Activated CD4-positive, alpha-beta T cell treated with anti-CD3 and anti-CD28 coated beads, Interleukin-2, amount 10 ng/mL, durations not matched to agents 7 days and 5 days (primary cell): ENCODE measurements at regions not wholly inside any gene's neighbourhood (a gene's known extent, or its start where the extent isn't known, plus 50 kb on each side); places are given as distances from the start of the nearest gene placed in this dataset.

Experiments used
- CTCF ChIA-PET: fragments of 350-600 bp; sonication (Branson Sonifier 250); formaldehyde crosslinking; loops from one replicate; lab custom pipeline; 2021; ENCODE audit warnings: antibody characterized with exemption; lab: Charles Lee
- POLR2A ChIA-PET: fragments of 350-600 bp; sonication (Branson Sonifier 250); formaldehyde crosslinking; loops from one replicate; lab custom pipeline; 2021; ENCODE audit warnings: antibody characterized with exemption; lab: Charles Lee
- DNase-seq: peaks from one replicate; pipeline ENCODE4 v3.0.0-alpha.2; 2020
- H3K27ac Mint-ChIP-seq: one replicate; pipeline ENCODE4 v1.8.0; 2021; ENCODE audit warnings: mild to moderate bottlenecking, moderate library complexity, mixed read lengths
- H3K27me3 Mint-ChIP-seq: one replicate; pipeline ENCODE4 v1.8.0; 2021; ENCODE audit warnings: mixed read lengths
- H3K36me3 Mint-ChIP-seq: one replicate; pipeline ENCODE4 v1.8.0; 2021; ENCODE audit warnings: low read depth, mixed read lengths
- H3K4me1 Mint-ChIP-seq: one replicate; pipeline ENCODE4 v1.8.0; 2021; ENCODE audit warnings: mixed read lengths
- H3K4me3 Mint-ChIP-seq: one replicate; pipeline ENCODE4 v1.8.0; 2021; ENCODE audit warnings: mild to moderate bottlenecking, moderate library complexity, mixed read lengths
- H3K9me3 Mint-ChIP-seq: one replicate; pipeline ENCODE4 v1.8.0; 2021; ENCODE audit warnings: mixed read lengths

DNA sequence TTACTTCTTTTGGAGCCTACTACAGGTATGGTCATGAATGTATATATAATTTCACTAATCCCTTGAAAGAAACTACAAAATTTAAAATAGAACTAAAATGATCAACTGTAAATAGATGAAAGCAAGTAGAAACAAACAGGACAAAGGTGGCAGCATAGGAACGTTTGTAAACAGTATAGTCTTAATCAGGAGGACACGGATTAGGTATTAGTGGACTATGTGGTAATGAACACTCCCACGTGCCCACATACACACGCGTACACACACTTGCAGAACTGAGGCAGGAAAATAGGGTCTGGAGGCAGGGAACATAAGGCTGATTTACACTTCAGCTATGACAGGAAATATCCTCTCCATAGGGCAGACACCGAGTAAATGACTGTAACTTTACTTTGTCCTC is 1397.8 kb downstream of the NCAM2 start:
- H3K36me3 Mint-ChIP-seq: no peaks in the 10 kb centered on the region
- H3K27me3 Mint-ChIP-seq: no peaks in the 10 kb centered on the region
- peaks cover 4% of the 10 kb centered on the region for H3K9me3 Mint-ChIP-seq
- ChIA-PET POLR2A (no interaction called here), CTCF (no interaction called here)
- no peak for DNase-seq
- H3K4me1 Mint-ChIP-seq: no peaks in the 10 kb centered on the region
- H3K4me3 Mint-ChIP-seq: no peak overlapping the region
- no peak overlapping the region for H3K27ac Mint-ChIP-seq

GRCh38 chr21:22399681-22400514 is 1401.7 kb downstream of the NCAM2 start:
- no peak for DNase-seq
- H3K4me3 Mint-ChIP-seq: no peak overlapping the region
- H3K9me3 Mint-ChIP-seq: peaks cover 4% of the 10 kb centered on the region
- POLR2A ChIA-PET: no interaction called here
- CTCF ChIA-PET: no interaction called here
- no peaks in the 10 kb centered on the region for H3K27me3 Mint-ChIP-seq
- H3K27ac Mint-ChIP-seq: no peak overlapping the region
- no peaks in the 10 kb centered on the region for H3K4me1 Mint-ChIP-seq
- no peaks in the 10 kb centered on the region for H3K36me3 Mint-ChIP-seq

DNA sequence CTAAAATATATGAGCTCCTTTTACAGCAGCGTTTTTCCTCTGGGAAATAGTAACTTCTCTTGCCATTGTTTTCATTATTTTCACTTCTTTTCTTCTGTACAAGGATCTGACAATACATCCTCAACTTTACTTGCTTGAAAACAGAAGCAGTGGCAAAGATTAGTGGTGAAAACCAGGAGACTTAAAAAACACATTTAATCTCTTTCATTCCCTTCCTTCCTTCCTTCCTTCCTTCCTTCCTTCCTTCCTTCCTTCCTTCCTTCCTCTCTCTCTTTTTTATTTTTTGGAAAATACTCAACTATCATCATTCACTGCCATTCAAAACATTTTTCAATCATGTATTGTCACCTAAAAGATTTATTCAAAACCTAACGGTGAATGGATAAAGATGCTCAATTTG is 1411.4 kb downstream of the NCAM2 start:
- DNase-seq: no peak
- ChIA-PET CTCF (no interaction called here), POLR2A (no interaction called here)
- no peaks in the 10 kb centered on the region for H3K4me1 Mint-ChIP-seq
- H3K4me3 Mint-ChIP-seq: no peak overlapping the region
- H3K36me3 Mint-ChIP-seq: no peaks in the 10 kb centered on the region
- no peak overlapping the region for H3K27ac Mint-ChIP-seq
- no peaks in the 10 kb centered on the region for H3K9me3 Mint-ChIP-seq
- H3K27me3 Mint-ChIP-seq: no peaks in the 10 kb centered on the region

- Mint-ChIP-seq H3K27ac (no peak overlapping the region), H3K4me1 (peaks cover 7% of the 10 kb centered on the region), H3K4me3 (no peak overlapping the region), H3K27me3 (no peaks in the 10 kb centered on the region), H3K9me3 (no peaks in the 10 kb centered on the region), H3K36me3 (no peaks in the 10 kb centered on the region)
- CTCF ChIA-PET: no interaction called here
- DNase-seq: no peak
- POLR2A ChIA-PET: no interaction called here
Measured at GRCh38 chr21:22416555-22416954, 1418.3 kb downstream of the NCAM2 start.

- Mint-ChIP-seq H3K36me3 (no peaks in the 10 kb centered on the region), H3K27ac (peak overlapping the region; percentile 63), H3K27me3 (no peaks in the 10 kb centered on the region), H3K4me3 (no peak overlapping the region), H3K4me1 (peaks cover 10% of the 10 kb centered on the region), H3K9me3 (no peaks in the 10 kb centered on the region)
- peak; percentile 31 for DNase-seq
- ChIA-PET CTCF (no interaction called here), POLR2A (no interaction called here)
Measured at GRCh38 chr21:22421416-22422180, 1423.4 kb downstream of the NCAM2 start.

DNA sequence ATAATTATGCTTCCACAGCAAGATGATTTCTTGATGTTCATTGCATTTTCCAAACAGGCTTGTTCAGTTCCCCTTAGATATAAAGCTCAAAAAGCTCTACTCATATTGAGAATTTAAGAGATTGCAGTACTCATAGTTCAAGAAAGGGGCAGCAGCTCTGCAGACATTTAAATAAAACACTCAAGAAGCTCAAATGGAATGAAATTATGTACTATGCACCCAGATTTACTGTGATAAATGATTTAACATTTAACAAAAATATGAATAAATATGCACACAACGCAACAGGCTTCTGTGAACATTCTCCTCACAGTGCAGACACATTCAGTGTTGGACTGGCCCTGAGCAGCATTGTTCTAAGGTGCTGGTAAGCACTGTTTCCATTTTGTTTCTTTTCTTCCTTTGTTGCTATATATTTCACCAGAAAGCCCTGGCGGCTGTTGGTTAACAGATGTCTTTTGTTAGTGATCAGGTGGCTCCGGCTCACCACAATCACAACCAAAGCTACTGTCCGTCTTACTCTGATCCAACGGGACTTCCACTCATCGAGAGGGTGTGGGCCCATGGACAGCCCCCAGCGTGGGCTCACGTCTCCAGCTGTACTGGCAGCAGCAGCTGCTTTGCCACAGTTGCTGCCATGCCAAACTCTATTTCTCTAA is 1440.3 kb downstream of the NCAM2 start:
- H3K27ac Mint-ChIP-seq: no peak overlapping the region
- H3K4me1 Mint-ChIP-seq: no peaks in the 10 kb centered on the region
- H3K36me3 Mint-ChIP-seq: no peaks in the 10 kb centered on the region
- POLR2A ChIA-PET: no interaction called here
- no peak overlapping the region for H3K4me3 Mint-ChIP-seq
- H3K9me3 Mint-ChIP-seq: peaks cover 3% of the 10 kb centered on the region
- DNase-seq: no peak
- H3K27me3 Mint-ChIP-seq: no peaks in the 10 kb centered on the region
- CTCF ChIA-PET: no interaction called here

GRCh38 chr21:22444990-22445389 is 1446.8 kb downstream of the NCAM2 start:
- no peaks in the 10 kb centered on the region for H3K27me3 Mint-ChIP-seq
- H3K9me3 Mint-ChIP-seq: peaks cover 3% of the 10 kb centered on the region
- H3K36me3 Mint-ChIP-seq: no peaks in the 10 kb centered on the region
- DNase-seq: no peak
- no peak overlapping the region for H3K27ac Mint-ChIP-seq
- no peak overlapping the region for H3K4me3 Mint-ChIP-seq
- CTCF ChIA-PET: no interaction called here
- POLR2A ChIA-PET: no interaction called here
- no peaks in the 10 kb centered on the region for H3K4me1 Mint-ChIP-seq

DNA sequence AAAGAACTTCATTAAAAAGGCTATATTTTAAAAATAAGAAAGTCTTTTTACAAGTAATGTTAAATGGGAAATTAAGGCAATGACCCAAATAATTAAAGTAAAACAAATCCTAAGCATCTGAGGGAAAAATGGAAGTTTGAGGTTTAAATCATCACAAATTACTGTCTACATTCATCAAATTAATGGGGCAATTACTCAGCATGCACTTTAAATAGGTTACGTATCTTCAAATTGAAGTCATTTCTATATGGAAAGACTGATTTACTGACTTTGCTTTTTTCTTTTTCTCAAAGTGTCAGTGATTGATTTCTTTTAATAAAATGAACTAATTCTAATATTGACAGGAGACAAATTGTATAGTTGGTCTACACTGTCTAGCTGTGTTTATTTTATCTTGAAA is 1452.3 kb downstream of the NCAM2 start:
- H3K27me3 Mint-ChIP-seq: no peaks in the 10 kb centered on the region
- ChIA-PET POLR2A (no interaction called here), CTCF (no interaction called here)
- H3K9me3 Mint-ChIP-seq: no peaks in the 10 kb centered on the region
- no peaks in the 10 kb centered on the region for H3K36me3 Mint-ChIP-seq
- no peak for DNase-seq
- H3K4me3 Mint-ChIP-seq: no peak overlapping the region
- H3K4me1 Mint-ChIP-seq: no peaks in the 10 kb centered on the region
- H3K27ac Mint-ChIP-seq: no peak overlapping the region

DNA sequence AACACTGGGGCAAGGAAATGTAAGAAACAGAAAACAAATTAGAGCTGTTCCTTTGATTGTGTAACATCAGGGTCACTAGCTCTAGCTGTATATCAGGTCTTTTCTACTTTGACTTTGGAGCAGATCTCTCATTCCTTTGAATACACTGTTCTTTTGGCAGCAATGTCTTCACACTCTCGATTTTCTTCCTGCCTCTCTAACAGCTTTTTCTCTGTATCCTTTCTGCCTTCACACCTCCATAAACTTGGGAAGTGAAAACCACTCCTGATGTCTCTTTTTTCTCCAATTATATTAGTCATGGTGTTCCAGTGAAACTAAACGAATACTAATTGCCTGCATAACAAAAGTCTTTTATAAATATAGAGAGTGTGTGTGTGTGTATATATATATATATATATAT is 1458.0 kb downstream of the NCAM2 start:
- Mint-ChIP-seq H3K27ac (no peak overlapping the region), H3K4me1 (no peaks in the 10 kb centered on the region), H3K9me3 (no peaks in the 10 kb centered on the region), H3K4me3 (no peak overlapping the region), H3K36me3 (no peaks in the 10 kb centered on the region), H3K27me3 (no peaks in the 10 kb centered on the region)
- DNase-seq: no peak
- ChIA-PET POLR2A (no interaction called here), CTCF (no interaction called here)

- H3K4me3 Mint-ChIP-seq: no peak overlapping the region
- no peak for DNase-seq
- H3K4me1 Mint-ChIP-seq: no peaks in the 10 kb centered on the region
- H3K27ac Mint-ChIP-seq: no peak overlapping the region
- no peaks in the 10 kb centered on the region for H3K27me3 Mint-ChIP-seq
- POLR2A ChIA-PET: no interaction called here
- H3K9me3 Mint-ChIP-seq: no peaks in the 10 kb centered on the region
- no peaks in the 10 kb centered on the region for H3K36me3 Mint-ChIP-seq
- CTCF ChIA-PET: no interaction called here
Measured at GRCh38 chr21:22468893-22469292, 1470.7 kb downstream of the NCAM2 start.

DNA sequence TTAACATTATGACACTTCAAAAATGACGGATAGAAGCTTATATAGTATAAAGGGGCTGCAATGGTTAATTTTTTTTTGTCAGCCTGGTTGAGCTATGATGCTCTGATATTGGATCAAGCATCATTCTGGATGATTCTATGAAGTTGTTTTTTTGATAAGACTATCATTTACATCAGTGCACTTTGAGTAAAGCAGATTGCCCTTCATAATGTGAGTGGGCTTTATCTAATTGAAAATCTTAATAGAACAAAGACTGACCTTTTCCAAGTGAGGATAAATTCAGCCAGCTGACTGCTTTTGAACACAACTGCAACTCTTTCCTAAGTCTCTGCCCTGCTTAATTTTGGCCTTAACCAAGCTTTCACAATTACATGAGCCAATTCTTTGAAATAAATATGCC is 1476.2 kb downstream of the NCAM2 start:
- Mint-ChIP-seq H3K27ac (no peak overlapping the region), H3K4me3 (no peak overlapping the region), H3K27me3 (no peaks in the 10 kb centered on the region), H3K36me3 (no peaks in the 10 kb centered on the region), H3K4me1 (no peaks in the 10 kb centered on the region), H3K9me3 (peaks cover 4% of the 10 kb centered on the region)
- POLR2A ChIA-PET: no interaction called here
- CTCF ChIA-PET: no interaction called here
- no peak for DNase-seq

- Mint-ChIP-seq H3K4me3 (no peak overlapping the region), H3K4me1 (no peaks in the 10 kb centered on the region), H3K36me3 (no peaks in the 10 kb centered on the region), H3K9me3 (peaks cover 4% of the 10 kb centered on the region), H3K27me3 (no peaks in the 10 kb centered on the region), H3K27ac (no peak overlapping the region)
- ChIA-PET POLR2A (no interaction called here), CTCF (no interaction called here)
- no peak for DNase-seq
Measured at GRCh38 chr21:22476214-22476613, 1478.0 kb downstream of the NCAM2 start.
